Posterior cingulate gyrus (tissue), 11 donors: ENCODE measurements at regions not wholly inside any gene's neighbourhood (a gene's known extent, or its start where the extent isn't known, plus 50 kb on each side); places are given as distances from the start of the nearest gene placed in this dataset.
"Not testable (repeated sequence)": the region's sequence is repeated elsewhere in the genome, so short reads cannot be mapped to it uniquely, and the experiment has no call there.

Experiments
- DNase-seq, 10 donors: peaks; one replicate each; pipeline versions ENCODE4 v3.0.0 to v3.0.0-alpha.2; 2020 to 2021; ENCODE audit warnings: mixed read lengths in 3 of 10
- intact Hi-C: fragments of 100-400 bp; cut with DNase I; formaldehyde crosslinking; loops from one replicate; pipeline ENCODE4 v1.15.1; 2023

- DNase-seq, result peak in 3 of 10 donors; percentile 58 to 74 (median 73)
- intact Hi-C loops, result no loop called here
Measured at GRCh38 chr5:28809811-28810750, 1771.7 kb upstream of the CDH9 start.

- intact Hi-C loops, result no loop called here
- DNase-seq, result peak in 3 of 10 donors; percentile 68 to 76 (median 73)
Measured at GRCh38 chr5:28808967-28809810, 1770.8 kb upstream of the CDH9 start.

GRCh38 chr5:28807195-28807729 is 1768.9 kb upstream of the CDH9 start:
- DNase-seq, result no peak
- intact Hi-C loops, result no loop called here

- DNase-seq, intact Hi-C loops: not testable (repeated sequence)
Measured at GRCh38 chr5:28799035-28799434, 1760.6 kb upstream of the CDH9 start.

- DNase-seq, result no peak
- intact Hi-C loops, result no loop called here
Measured at GRCh38 chr5:28788954-28789353, 1750.6 kb upstream of the CDH9 start.

GRCh38 chr5:28780083-28780692 is 1741.8 kb upstream of the CDH9 start:
- DNase-seq, result no peak
- intact Hi-C loops, result no loop called here

- no peak for DNase-seq
- intact Hi-C loops, result no loop called here
Measured at GRCh38 chr5:28779161-28779754, 1740.9 kb upstream of the CDH9 start.

- intact Hi-C loops, result no loop called here
- no peak for DNase-seq
Measured at GRCh38 chr5:28770307-28770706, 1731.9 kb upstream of the CDH9 start.

- intact Hi-C loops, result loop anchor here (10.0 kb wide), 1 partner anchor 422 kb away; no protein-coding TSS in a partner anchor
Measured at GRCh38 chr5:28766565-28767158, 1728.3 kb upstream of the CDH9 start.

GRCh38 chr5:28751396-28751795 is 1713.0 kb upstream of the CDH9 start:
- intact Hi-C loops, result no loop called here
- DNase-seq, result no peak

More at GRCh38 chr5:28766565-28767158, 1728.3 kb upstream of the CDH9 start:
- DNase-seq, result no peak

GRCh38 chr5:28750251-28750650 is 1711.9 kb upstream of the CDH9 start:
- intact Hi-C loops, result no loop called here
- DNase-seq, result no peak

GRCh38 chr5:28748446-28748845 is 1710.1 kb upstream of the CDH9 start:
- no peak for DNase-seq

GRCh38 chr5:28743716-28744110 is 1705.3 kb upstream of the CDH9 start:
- DNase-seq, result no peak
- intact Hi-C loops, result no loop called here

More at GRCh38 chr5:28748446-28748845, 1710.1 kb upstream of the CDH9 start:
- intact Hi-C loops, result no loop called here

GRCh38 chr5:28743025-28743715 is 1704.8 kb upstream of the CDH9 start:
- no peak for DNase-seq
- intact Hi-C loops, result no loop called here

GRCh38 chr5:28737682-28738081 is 1699.3 kb upstream of the CDH9 start:
- DNase-seq, result no peak
- intact Hi-C loops, result no loop called here

GRCh38 chr5:28737222-28737621 is 1698.8 kb upstream of the CDH9 start:
- no peak for DNase-seq
- intact Hi-C loops, result no loop called here

GRCh38 chr5:28734396-28734795 is 1696.0 kb upstream of the CDH9 start:
- DNase-seq, result no peak
- intact Hi-C loops, result no loop called here

GRCh38 chr5:28729067-28729466 is 1690.7 kb upstream of the CDH9 start:
- no peak for DNase-seq
- intact Hi-C loops, result no loop called here

- intact Hi-C loops, result no loop called here
- no peak for DNase-seq
Measured at GRCh38 chr5:28726815-28727214, 1688.4 kb upstream of the CDH9 start.
